H1 (cell line): ENCODE measurements at regions not wholly inside any gene's neighbourhood (a gene's known extent, or its start where the extent isn't known, plus 50 kb on each side); places are given as distances from the start of the nearest gene placed in this dataset.

Experiments
- CTCF ChIA-PET: fragments of 300-600 bp; sonication (Branson Sonifier 250); formaldehyde crosslinking; loops from one replicate; lab custom pipeline; 2021; ENCODE audit not compliant: partially characterized antibody; lab: Charles Lee
- POLR2A ChIA-PET: fragments of 300-600 bp; sonication (Branson Sonifier 250); formaldehyde crosslinking; loops from one replicate; lab custom pipeline; 2021; ENCODE audit warnings: inconsistent platforms; ENCODE audit not compliant: partially characterized antibody; lab: Charles Lee
- DNase-seq, 2 experiments: peaks; one replicate each; pipeline versions ENCODE4 v3.0.0 to v3.0.0-alpha.2; 2010 to 2022; ENCODE audit warnings: low spot score in 2 of 2, low read depth in 1 of 2, mixed read lengths in 1 of 2
- FAIRE-seq: peaks from 2 replicates; lab custom pipeline; 2011; peaks lifted over from hg19 to GRCh38; lab: Jason Lieb, UNC
- H2AFZ ChIP-seq: 2 replicates; pipeline ENCODE4 v1.8.1; 2012; ENCODE audit warnings: low read length, inconsistent platforms
- H2AK5ac ChIP-seq: 2 replicates; pipeline ENCODE4 v1.6.1; 2013; ENCODE audit warnings: low read depth, low read length
- H2BK120ac ChIP-seq: replicated peaks from 2 replicates; pipeline ENCODE3; 2013; ENCODE audit warnings: low read depth, low read length, inconsistent platforms
- H2BK12ac ChIP-seq: 2 replicates; pipeline ENCODE4 v1.6.1; 2013; ENCODE audit warnings: low read depth, low read length
- H2BK15ac ChIP-seq: 2 replicates; pipeline ENCODE4 v1.6.1; 2013; ENCODE audit warnings: low read length
- H2BK20ac ChIP-seq: 2 replicates; pipeline ENCODE4 v1.6.1; 2013; ENCODE audit warnings: low read length
- H2BK5ac ChIP-seq: 2 replicates; pipeline ENCODE4 v1.6.1; 2013; ENCODE audit warnings: low read depth, low read length
- H3K14ac ChIP-seq: 2 replicates; pipeline ENCODE4 v1.6.1; 2013; ENCODE audit warnings: inconsistent platforms; ENCODE audit not compliant: insufficient read length
- H3K18ac ChIP-seq: 2 replicates; pipeline ENCODE4 v1.6.1; 2013; ENCODE audit warnings: low read length; ENCODE audit errors: extremely low read depth
- H3K23ac ChIP-seq: 2 replicates; pipeline ENCODE4 v1.6.1; 2013; ENCODE audit warnings: inconsistent platforms; ENCODE audit not compliant: insufficient read length
- H3K23me2 ChIP-seq: 2 replicates; pipeline ENCODE4 v1.6.1; 2013; ENCODE audit warnings: low read depth, low read length
- H3K27ac ChIP-seq: 2 replicates; pipeline ENCODE4 v1.6.1; 2011; ENCODE audit warnings: low read depth, low read length, inconsistent platforms
- H3K27me3 ChIP-seq, 4 experiments: replicated peaks in 1 of 4; 1 replicate in 1 of 4; 2 replicates in 3 of 4; pipeline versions ENCODE4 v1.6.1 to v1.8.1; 2011 to 2013; ENCODE audit warnings: low read length in 3 of 4, mild to moderate bottlenecking in 3 of 4, inconsistent platforms in 2 of 4, mixed read lengths in 2 of 4, moderate library complexity in 1 of 4; ENCODE audit not compliant: control insufficient read depth in 3 of 4, insufficient read depth in 3 of 4; ENCODE audit errors: extremely low read depth in 1 of 4
- H3K36me3 ChIP-seq, 4 experiments: 2 replicates each; pipeline versions ENCODE4 v1.6.1 to v1.8.1; 2011 to 2013; ENCODE audit warnings: mild to moderate bottlenecking in 4 of 4, low read length in 3 of 4, moderate library complexity in 2 of 4, control low read depth in 1 of 4, inconsistent platforms in 1 of 4; ENCODE audit not compliant: insufficient read depth in 4 of 4, control insufficient read depth in 2 of 4
- H3K4ac ChIP-seq: replicated peaks from 2 replicates; pipeline ENCODE3; 2013; ENCODE audit warnings: low read length, low read depth, mixed read lengths, inconsistent platforms; ENCODE audit not compliant: insufficient read length
- H3K4me1 ChIP-seq, 4 experiments: replicated peaks in 1 of 4; 1 replicate in 1 of 4; 2 replicates in 3 of 4; pipeline versions ENCODE4 v1.6.1 to v1.8.1; 2011 to 2013; ENCODE audit warnings: low read length in 3 of 4, inconsistent platforms in 2 of 4, mixed read lengths in 1 of 4; ENCODE audit not compliant: insufficient read depth in 4 of 4, control insufficient read depth in 3 of 4
- H3K4me2 ChIP-seq, 2 experiments: 2 replicates each; pipeline versions ENCODE4 v1.6.1 to v1.8.1; 2011 to 2013; ENCODE audit warnings: low read depth in 2 of 2, low read length in 2 of 2, control low read depth in 1 of 2, inconsistent platforms in 1 of 2, mild to moderate bottlenecking in 1 of 2; ENCODE audit not compliant: insufficient read depth in 1 of 2
- H3K4me3 ChIP-seq, 4 experiments: fragments of 200-600, 300-600 bp in 1 of 4; sonication (generic), shearing (Covaris generic), sonication (Bioruptor Twin) in 1 of 4; 2 replicates each; pipeline versions ENCODE4 v1.5.1 to v1.8.1; 2011 to 2016; ENCODE audit warnings: low read length in 4 of 4, low read depth in 3 of 4, control low read depth in 2 of 4, inconsistent platforms in 2 of 4, mild to moderate bottlenecking in 2 of 4, mixed read lengths in 1 of 4, moderate library complexity in 1 of 4; ENCODE audit not compliant: insufficient read depth in 2 of 4; ENCODE audit errors: extremely low read depth in 1 of 4
- H3K56ac ChIP-seq: replicated peaks from 2 replicates; pipeline ENCODE3; 2013; ENCODE audit warnings: low read depth, mild to moderate bottlenecking, mixed read lengths, low read length, inconsistent platforms; ENCODE audit not compliant: insufficient read length
- H3K79me1 ChIP-seq: 2 replicates; pipeline ENCODE4 v1.6.1; 2013; ENCODE audit warnings: low read depth, low read length, control low read depth
- H3K79me2 ChIP-seq, 2 experiments: 2 replicates each; pipeline versions ENCODE4 v1.6.1 to v1.8.1; 2012 to 2013; ENCODE audit warnings: low read length in 2 of 2, mild to moderate bottlenecking in 2 of 2, inconsistent platforms in 1 of 2; ENCODE audit not compliant: insufficient read depth in 2 of 2, control insufficient read depth in 1 of 2
- H3K9ac ChIP-seq, 4 experiments: replicated peaks in 1 of 4; 1 replicate in 1 of 4; 2 replicates in 3 of 4; pipeline versions ENCODE4 v1.6.1 to v1.8.1; 2011 to 2013; ENCODE audit warnings: low read depth in 3 of 4, low read length in 3 of 4, control low read depth in 2 of 4, mild to moderate bottlenecking in 2 of 4, moderate library complexity in 2 of 4, inconsistent platforms in 1 of 4; ENCODE audit errors: extremely low read depth in 1 of 4
- H3K9me3 ChIP-seq, 2 experiments: 2 replicates each; pipeline versions ENCODE4 v1.6.1 to v1.8.1; 2012 to 2013; ENCODE audit warnings: mild to moderate bottlenecking in 2 of 2, moderate library complexity in 2 of 2, control low read depth in 1 of 2, inconsistent platforms in 1 of 2, low read depth in 1 of 2, low read length in 1 of 2, mixed read lengths in 1 of 2; ENCODE audit not compliant: insufficient read depth in 2 of 2
- H4K20me1 ChIP-seq, 2 experiments: replicated peaks in 1 of 2; 2 replicates each; pipeline versions ENCODE3 to v1.8.1; 2011 to 2013; ENCODE audit warnings: inconsistent platforms in 2 of 2, low read length in 2 of 2, mild to moderate bottlenecking in 1 of 2; ENCODE audit not compliant: insufficient read depth in 2 of 2, control insufficient read depth in 1 of 2
- H4K5ac ChIP-seq: 2 replicates; pipeline ENCODE4 v1.6.1; 2013; ENCODE audit warnings: low read length, low read depth, mixed read lengths, inconsistent platforms; ENCODE audit not compliant: insufficient read length
- H4K8ac ChIP-seq: 2 replicates; pipeline ENCODE4 v1.8.0; 2013; ENCODE audit warnings: mild to moderate bottlenecking, moderate library complexity, low read length, inconsistent platforms; ENCODE audit not compliant: insufficient read depth; ENCODE audit errors: extremely low read depth
- H4K91ac ChIP-seq: replicated peaks from 2 replicates; pipeline ENCODE3; 2013; ENCODE audit warnings: low read length, mixed read lengths, inconsistent platforms; ENCODE audit not compliant: insufficient read length
- ASH2L ChIP-seq: fragments of 200-600, 300-600 bp; sonication (generic); IDR thresholded peaks from one replicate; pipeline ENCODE4 v1.7.1; 2017; ENCODE audit warnings: low read length
- ATF3 ChIP-seq: IDR thresholded peaks from 2 replicates; pipeline ENCODE4 v1.6.1; 2011; ENCODE audit warnings: low read depth, mild to moderate bottlenecking, low read length; ENCODE audit not compliant: insufficient read depth
- CHD1 ChIP-seq: IDR thresholded peaks from 2 replicates; pipeline ENCODE4 v1.6.1; 2012; ENCODE audit warnings: low read depth, low read length, improper control_type of control experiment
- CHD2 ChIP-seq: IDR thresholded peaks from 2 replicates; pipeline ENCODE4 v1.6.1; 2012; ENCODE audit warnings: low read length, improper control_type of control experiment
- CREB1 ChIP-seq: IDR thresholded peaks from 2 replicates; pipeline ENCODE4 v1.6.1; 2012; ENCODE audit warnings: inconsistent platforms
- EGR1 ChIP-seq: IDR thresholded peaks from 2 replicates; pipeline ENCODE4 v1.6.1; 2011; ENCODE audit warnings: low read depth, low read length, borderline replicate concordance
- EZH2 ChIP-seq: fragments of 200-600 bp; sonication (generic); IDR thresholded peaks from 2 replicates; pipeline ENCODE4 v1.7.1; 2012; ENCODE audit warnings: low read depth, mild to moderate bottlenecking, moderate library complexity, low read length, inconsistent platforms; ENCODE audit not compliant: severe bottlenecking
- SIRT6 ChIP-seq: IDR thresholded peaks from one replicate; pipeline ENCODE4 v1.7.1; 2012; ENCODE audit warnings: low read length, inconsistent platforms
- SP1 ChIP-seq: IDR thresholded peaks from 2 replicates; pipeline ENCODE4 v1.6.1; 2011; ENCODE audit warnings: low read depth, low read length
- TCF12 ChIP-seq: IDR thresholded peaks from 2 replicates; pipeline ENCODE4 v1.6.1; 2011; ENCODE audit warnings: low read depth, mild to moderate bottlenecking, low read length
- YY1 ChIP-seq: IDR thresholded peaks from 2 replicates; pipeline ENCODE4 v1.6.1; 2011; ENCODE audit warnings: low read depth, mild to moderate bottlenecking, low read length
- WGBS, 2 experiments: shearing (Covaris generic) in 1 of 2; methylation state at CpG; one replicate each; pipeline versions ENCODE4 v1.1.6 to v1.1.7; 2013 to 2015; ENCODE audit warnings: low lambda C conversion rate in 2 of 2, mixed read lengths in 2 of 2, inconsistent platforms in 1 of 2, low coverage in 1 of 2, missing lambda C conversion rate in 1 of 2; ENCODE audit not compliant: insufficient replicate concordance in 2 of 2, insufficient coverage in 1 of 2, insufficient read length in 1 of 2; ENCODE audit errors: extremely low coverage in 1 of 2, missing lambda C conversion rate in 1 of 2; 5-methylcytosine and 5-hydroxymethylcytosine counted together

- H2BK20ac ChIP-seq = no peak overlapping the region
- no peaks in the 10 kb centered on the region for H3K79me2 ChIP-seq
- no peak overlapping the region for H3K4ac ChIP-seq
- H3K23ac ChIP-seq = no peak overlapping the region
- no peak overlapping the region for H3K4me2 ChIP-seq
- H2BK12ac ChIP-seq = no peak overlapping the region
- H2BK15ac ChIP-seq = no peak overlapping the region
- CTCF ChIA-PET = no interaction called here
- H2BK5ac ChIP-seq = no peak overlapping the region
- H3K14ac ChIP-seq = no peak overlapping the region
- no peak overlapping the region for H2BK120ac ChIP-seq
- H3K18ac ChIP-seq = no peak overlapping the region
- H3K4me3 ChIP-seq = no peak overlapping the region
- WGBS, 2 experiments = 82% methylated on average over 4 of the region's 4 CpGs; no CpG with 5 or more reads in 1 of the 2 experiments
- no peak overlapping the region for H2AK5ac ChIP-seq
- H4K5ac ChIP-seq = no peak overlapping the region
- no peak overlapping the region for H3K27ac ChIP-seq
- no peak overlapping the region for H3K56ac ChIP-seq
- FAIRE-seq (no peak), DNase-seq (no peak)
- no peak overlapping the region for H4K8ac ChIP-seq
- no peaks in the 10 kb centered on the region for H3K9me3 ChIP-seq
- peaks cover 2% of the 10 kb centered on the region; the same call in 1 of the 2 replicates for H3K23me2 ChIP-seq
- POLR2A ChIA-PET = interaction anchor here (0.7 kb wide), 1 partner anchor 254 kb away, joined by 3 read pairs; no protein-coding TSS in a partner anchor
- peaks cover 0 to 6% (median 2%) of the 10 kb centered on the region in 4 experiments; a peak in 4 of 7 replicates for H3K4me1 ChIP-seq
- peaks cover 9 to 34% (median 24%) of the 10 kb centered on the region in 4 experiments; a peak in 6 of 7 replicates for H3K27me3 ChIP-seq
- no peak overlapping the region for H3K9ac ChIP-seq
- no peaks in the 10 kb centered on the region for H3K36me3 ChIP-seq
- no peaks in the 10 kb centered on the region for H3K79me1 ChIP-seq
- no peak overlapping the region for H2AFZ ChIP-seq
- peaks cover 0 to under 1% of the 10 kb centered on the region in 2 experiments for H4K20me1 ChIP-seq
- no peak overlapping the region for H4K91ac ChIP-seq
- TF ChIP-seq SP1 (no peak), TCF12 (no peak), SIRT6 (no peak), EGR1 (no peak), CHD2 (no peak), ATF3 (no peak), EZH2 (no peak), ASH2L (no peak), CHD1 (no peak), CREB1 (no peak), YY1 (no peak)
- TF ChIP-seq, all 59 proteins: peak for 0
Observed at GRCh38 chr12:112597986-112598385, 179.2 kb downstream of the PTPN11 start.
